Parathyroid adenoma (tissue), 2 donors: ENCODE measurements at regions not wholly inside any gene's neighbourhood (a gene's known extent, or its start where the extent isn't known, plus 50 kb on each side); places are given as distances from the start of the nearest gene placed in this dataset.
"Not testable (repeated sequence)": the region's sequence is repeated elsewhere in the genome, so short reads cannot be mapped to it uniquely, and the experiment has no call there.

ENCODE experiments used
- H2AFZ ChIP-seq: fragments of 300-600 bp; sonication (generic); one replicate; pipeline ENCODE4 v1.7.0; 2017; ENCODE audit warnings: antibody characterized with exemption, mild to moderate bottlenecking
- H3K27ac ChIP-seq: fragments of 300-600 bp; sonication (generic); one replicate; pipeline ENCODE4 v1.7.0; 2017
- H3K27me3 ChIP-seq: fragments of 300-600 bp; sonication (generic); one replicate; pipeline ENCODE4 v1.7.0; 2017; ENCODE audit warnings: low read length; ENCODE audit not compliant: control insufficient read depth, insufficient read depth
- H3K36me3 ChIP-seq: fragments of 300-600 bp; sonication (generic); one replicate; pipeline ENCODE4 v1.7.0; 2017; ENCODE audit warnings: low read length; ENCODE audit not compliant: control insufficient read depth, insufficient read depth
- H3K4me1 ChIP-seq: fragments of 300-600 bp; sonication (generic); one replicate; pipeline ENCODE4 v1.7.0; 2017; ENCODE audit warnings: control low read depth
- H3K4me2 ChIP-seq: fragments of 300-600 bp; sonication (generic); one replicate; pipeline ENCODE4 v1.7.0; 2017; ENCODE audit warnings: low read length
- H3K4me3 ChIP-seq: fragments of 300-600 bp; sonication (generic); one replicate; pipeline ENCODE4 v1.7.0; 2017; ENCODE audit warnings: low read depth, low read length
- H3K79me2 ChIP-seq: fragments of 300-600 bp; sonication (generic); one replicate; pipeline ENCODE4 v1.7.0; 2017; ENCODE audit warnings: control low read depth
- H3K9ac ChIP-seq: fragments of 300-600 bp; sonication (generic); one replicate; pipeline ENCODE4 v1.7.0; 2017; ENCODE audit warnings: mild to moderate bottlenecking
- H3K9me3 ChIP-seq: fragments of 300-600 bp; sonication (generic); one replicate; pipeline ENCODE4 v1.7.0; 2017; ENCODE audit warnings: low read length; ENCODE audit not compliant: control insufficient read depth
- TF ChIP-seq, protein P1 (sequence below): fragments of 300-600 bp; sonication (generic); IDR thresholded peaks from one replicate; pipeline ENCODE4 v1.7.0; 2017; ENCODE audit warnings: antibody characterized with exemption, mild to moderate bottlenecking
- donor health status: primary hyperparathyroidism.

DNA sequence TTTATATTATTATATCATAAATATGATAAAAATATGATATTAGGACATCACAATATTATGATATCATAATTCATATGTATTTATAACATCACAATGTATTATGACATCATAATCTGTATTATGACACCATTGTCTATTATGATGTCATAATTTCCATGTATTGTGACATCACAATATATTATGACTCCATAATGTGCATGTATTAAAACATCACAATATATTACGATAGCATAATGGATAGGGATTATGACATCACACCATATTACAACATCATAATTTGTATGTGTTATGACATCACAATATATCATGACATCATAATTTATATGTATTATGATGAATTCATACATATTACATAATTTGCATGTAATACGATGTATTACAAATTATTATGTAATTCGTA, 1755.9 kb downstream of the TP53TG3F start:
- TF ChIP-seq, protein P1, sequence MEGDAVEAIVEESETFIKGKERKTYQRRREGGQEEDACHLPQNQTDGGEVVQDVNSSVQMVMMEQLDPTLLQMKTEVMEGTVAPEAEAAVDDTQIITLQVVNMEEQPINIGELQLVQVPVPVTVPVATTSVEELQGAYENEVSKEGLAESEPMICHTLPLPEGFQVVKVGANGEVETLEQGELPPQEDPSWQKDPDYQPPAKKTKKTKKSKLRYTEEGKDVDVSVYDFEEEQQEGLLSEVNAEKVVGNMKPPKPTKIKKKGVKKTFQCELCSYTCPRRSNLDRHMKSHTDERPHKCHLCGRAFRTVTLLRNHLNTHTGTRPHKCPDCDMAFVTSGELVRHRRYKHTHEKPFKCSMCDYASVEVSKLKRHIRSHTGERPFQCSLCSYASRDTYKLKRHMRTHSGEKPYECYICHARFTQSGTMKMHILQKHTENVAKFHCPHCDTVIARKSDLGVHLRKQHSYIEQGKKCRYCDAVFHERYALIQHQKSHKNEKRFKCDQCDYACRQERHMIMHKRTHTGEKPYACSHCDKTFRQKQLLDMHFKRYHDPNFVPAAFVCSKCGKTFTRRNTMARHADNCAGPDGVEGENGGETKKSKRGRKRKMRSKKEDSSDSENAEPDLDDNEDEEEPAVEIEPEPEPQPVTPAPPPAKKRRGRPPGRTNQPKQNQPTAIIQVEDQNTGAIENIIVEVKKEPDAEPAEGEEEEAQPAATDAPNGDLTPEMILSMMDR, result no peak
- no peaks in the 10 kb centered on the region for H3K4me1 ChIP-seq

DNA sequence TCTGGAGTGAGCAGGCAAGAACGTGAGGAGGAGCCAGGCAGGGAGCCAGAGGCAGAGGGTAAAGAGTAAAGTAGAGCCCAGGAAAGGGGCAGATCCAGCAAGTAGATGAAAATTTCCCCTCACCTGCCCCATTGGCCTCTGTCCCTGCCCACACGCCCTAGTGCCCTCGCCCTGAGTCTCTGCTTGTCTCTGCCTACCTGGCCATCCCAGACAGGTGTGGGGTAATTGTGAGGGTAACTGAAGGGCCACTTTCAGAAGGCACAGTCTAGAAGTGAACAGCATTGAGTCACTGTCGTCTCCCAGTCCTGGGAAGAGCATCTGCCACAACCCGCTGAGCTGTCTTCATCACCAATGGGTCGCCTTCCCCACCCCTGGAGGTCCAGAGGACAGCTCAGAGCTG, 1756.8 kb downstream of the TP53TG3F start:
- not testable (repeated sequence) for H3K9ac ChIP-seq, H3K27ac ChIP-seq, H3K9me3 ChIP-seq, H3K27me3 ChIP-seq, H3K4me2 ChIP-seq, H3K4me1 ChIP-seq, H2AFZ ChIP-seq, H3K36me3 ChIP-seq, H3K79me2 ChIP-seq, H3K4me3 ChIP-seq

More for the DNA sequence above, 1755.9 kb downstream of the TP53TG3F start:
- Histone ChIP-seq H3K36me3 (no peaks in the 10 kb centered on the region), H3K27ac (no peak overlapping the region), H3K4me3 (no peak overlapping the region), H3K9ac (no peak overlapping the region), H3K79me2 (no peaks in the 10 kb centered on the region), H3K4me2 (no peak overlapping the region), H3K27me3 (no peaks in the 10 kb centered on the region), H3K9me3 (no peaks in the 10 kb centered on the region), H2AFZ (no peak overlapping the region)

DNA sequence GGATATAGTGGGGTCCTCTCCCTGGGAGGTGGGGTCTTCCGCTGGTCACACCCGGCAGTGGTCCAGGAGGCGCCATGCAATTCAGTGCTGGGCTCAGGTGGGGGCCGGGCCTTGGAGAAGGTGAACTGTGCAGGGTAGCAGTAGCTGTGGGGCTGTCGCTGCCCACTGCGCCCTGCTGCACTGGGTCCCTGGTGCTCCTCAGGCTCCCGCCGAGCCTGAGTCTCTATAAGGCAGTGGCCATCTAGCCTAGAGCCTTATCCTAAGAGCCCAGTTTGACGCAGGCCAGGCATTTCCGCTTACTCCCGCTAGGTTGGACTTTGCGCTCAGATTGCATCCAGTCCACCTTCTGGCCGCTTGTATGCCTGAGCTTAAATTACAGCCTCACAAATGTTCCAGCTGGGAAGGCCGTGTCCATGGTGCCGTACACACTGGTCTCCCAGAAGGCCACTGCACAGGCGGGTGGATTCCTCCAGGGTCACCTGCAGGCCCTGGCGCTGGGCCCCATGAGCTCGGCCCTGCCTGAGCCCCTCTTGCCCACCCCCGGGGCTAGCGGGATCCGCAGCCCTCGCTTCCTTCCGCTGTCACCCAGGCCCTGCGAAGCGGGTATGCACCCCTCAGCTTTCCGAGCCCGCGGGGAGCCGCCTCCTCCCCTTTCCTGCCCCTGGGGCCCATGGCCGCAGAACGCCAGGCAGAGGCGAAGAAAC, 1762.2 kb downstream of the TP53TG3F start:
- Histone ChIP-seq H3K79me2 (no peaks in the 10 kb centered on the region), H3K4me1 (no peaks in the 10 kb centered on the region), H3K36me3 (no peaks in the 10 kb centered on the region), H3K4me2 (no peak overlapping the region), H3K9ac (no peak overlapping the region), H3K27ac (no peak overlapping the region), H3K4me3 (no peak overlapping the region), H3K27me3 (no peaks in the 10 kb centered on the region), H3K9me3 (no peaks in the 10 kb centered on the region), H2AFZ (no peak overlapping the region)
- TF ChIP-seq, protein P1, result no peak

DNA sequence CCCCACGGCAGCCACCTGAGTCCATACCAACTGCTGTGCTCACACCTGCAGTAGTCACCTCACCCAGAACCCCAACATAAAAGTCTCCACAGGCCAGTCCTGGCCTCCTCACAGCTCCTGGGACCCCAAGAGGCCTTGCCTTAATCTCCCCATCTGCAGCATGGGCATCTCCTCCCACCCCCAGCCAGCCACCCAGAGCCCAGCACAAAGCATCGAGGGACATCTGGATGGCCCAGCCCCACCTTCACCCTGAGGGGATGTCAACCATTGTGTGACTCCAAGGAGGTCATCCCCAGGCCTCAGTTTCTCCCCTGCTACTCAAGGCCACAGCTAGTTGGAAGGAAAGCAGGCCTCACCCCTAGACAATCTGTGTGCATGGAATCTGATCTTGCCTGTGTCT, 1775.3 kb downstream of the TP53TG3F start:
- Histone ChIP-seq H3K4me3 (no peak overlapping the region), H3K79me2 (no peaks in the 10 kb centered on the region), H3K9me3 (no peaks in the 10 kb centered on the region), H3K4me2 (no peak overlapping the region), H3K36me3 (no peaks in the 10 kb centered on the region), H3K27ac (no peak overlapping the region), H3K27me3 (no peaks in the 10 kb centered on the region), H3K4me1 (no peaks in the 10 kb centered on the region), H3K9ac (no peak overlapping the region), H2AFZ (no peak overlapping the region)
- TF ChIP-seq, protein P1, result no peak

DNA sequence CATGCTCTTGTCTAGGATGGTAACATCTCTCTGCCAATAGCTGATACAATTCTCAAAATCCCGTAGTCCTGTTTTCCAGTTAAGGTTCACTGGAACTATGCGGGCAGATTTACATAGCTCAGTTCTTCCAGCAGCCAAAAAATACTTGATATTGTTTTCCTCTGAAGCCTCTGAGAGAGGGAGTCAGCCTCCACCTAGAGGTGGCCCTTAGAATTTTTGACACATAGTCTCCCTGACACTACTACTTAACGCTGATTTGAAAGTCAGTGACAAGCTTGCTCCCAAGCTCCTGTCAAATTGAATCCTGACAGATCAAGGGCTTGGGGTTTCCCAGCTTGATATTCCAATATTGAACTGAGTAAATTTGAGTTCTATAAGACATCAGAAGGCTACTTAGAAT, 1780.1 kb downstream of the TP53TG3F start:
- Histone ChIP-seq H3K9me3 (no peaks in the 10 kb centered on the region), H3K9ac (no peak overlapping the region), H3K27me3 (no peaks in the 10 kb centered on the region), H3K4me1 (no peaks in the 10 kb centered on the region), H3K4me3 (no peak overlapping the region), H2AFZ (no peak overlapping the region), H3K4me2 (no peak overlapping the region), H3K27ac (no peak overlapping the region), H3K79me2 (no peaks in the 10 kb centered on the region), H3K36me3 (no peaks in the 10 kb centered on the region)
- TF ChIP-seq, protein P1, result no peak
